HG02763 (cell line): ENCODE measurements at regions not wholly inside any gene's neighbourhood (a gene's known extent, or its start where the extent isn't known, plus 50 kb on each side); places are given as distances from the start of the nearest gene placed in this dataset.
"Not testable (repeated sequence)": the region's sequence is repeated elsewhere in the genome, so short reads cannot be mapped to it uniquely, and the experiment has no call there.

Experiments
- ATAC-seq: cut with Tn5 transposase; IDR thresholded peaks from one replicate; pipeline ENCODE4 v1.9.1; 2021; ENCODE audit warnings: mild to moderate bottlenecking, moderate library complexity; ENCODE audit not compliant: unreplicated experiment

DNA sequence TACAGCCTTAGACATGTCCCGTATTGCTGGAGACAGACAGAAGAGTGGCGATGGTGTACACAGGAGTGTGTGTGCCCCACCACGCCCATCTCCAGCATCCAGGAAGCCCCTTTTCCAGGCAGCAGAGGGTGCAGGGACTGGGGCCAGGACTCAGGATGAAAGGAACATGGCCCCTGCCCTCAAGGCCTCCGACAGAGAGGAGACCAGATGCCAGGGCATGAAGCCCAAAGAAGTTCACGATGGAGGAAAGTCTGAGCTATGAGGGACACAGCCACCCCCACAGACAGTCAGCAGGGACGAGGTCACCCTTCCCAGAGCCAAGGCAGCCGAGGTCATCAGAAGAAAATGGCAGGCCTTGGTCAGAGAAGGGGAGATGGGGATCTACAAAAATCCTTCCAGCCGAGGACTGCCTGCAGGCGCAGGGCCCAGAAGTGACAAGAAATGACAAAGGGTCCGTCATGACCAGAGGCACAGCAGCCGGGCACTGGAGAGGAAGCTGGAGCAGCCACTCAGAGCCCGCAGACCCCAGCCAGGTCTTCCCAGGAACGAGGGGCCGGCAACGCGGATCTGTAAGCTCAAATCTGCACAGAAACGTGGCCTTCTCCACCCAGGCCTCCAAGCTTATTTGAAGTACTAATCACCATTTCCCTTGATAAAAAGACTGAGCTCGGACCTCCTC lies 78.7 kb upstream of the PPP2R2D start:
- ATAC-seq, result no peak

DNA sequence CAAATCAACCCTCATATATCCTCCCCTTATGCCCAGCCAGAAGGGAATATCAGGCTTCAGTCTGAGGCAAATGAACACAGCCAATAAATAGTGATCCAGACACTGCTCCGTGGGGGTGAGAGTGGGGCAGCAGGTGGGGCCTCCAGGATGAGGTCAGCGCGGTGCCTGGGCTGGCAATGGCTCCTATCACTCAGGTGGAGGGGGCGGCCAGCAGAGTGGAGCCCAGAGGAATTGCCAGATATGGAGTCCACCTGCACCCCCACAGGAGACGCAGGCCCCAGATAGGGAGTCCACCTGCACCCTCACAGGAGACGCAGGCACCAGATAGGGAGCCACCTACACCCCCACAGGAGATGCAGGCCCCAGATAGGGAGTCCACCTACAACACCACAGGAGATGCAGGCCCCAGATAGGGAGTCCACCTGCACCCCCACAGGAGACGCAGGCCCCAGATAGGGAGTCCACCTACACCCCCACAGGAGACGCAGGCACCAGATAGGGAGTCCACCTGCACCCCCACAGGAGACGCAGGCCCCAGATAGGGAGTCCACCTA lies 78.0 kb upstream of the PPP2R2D start:
- ATAC-seq, result no peak

DNA sequence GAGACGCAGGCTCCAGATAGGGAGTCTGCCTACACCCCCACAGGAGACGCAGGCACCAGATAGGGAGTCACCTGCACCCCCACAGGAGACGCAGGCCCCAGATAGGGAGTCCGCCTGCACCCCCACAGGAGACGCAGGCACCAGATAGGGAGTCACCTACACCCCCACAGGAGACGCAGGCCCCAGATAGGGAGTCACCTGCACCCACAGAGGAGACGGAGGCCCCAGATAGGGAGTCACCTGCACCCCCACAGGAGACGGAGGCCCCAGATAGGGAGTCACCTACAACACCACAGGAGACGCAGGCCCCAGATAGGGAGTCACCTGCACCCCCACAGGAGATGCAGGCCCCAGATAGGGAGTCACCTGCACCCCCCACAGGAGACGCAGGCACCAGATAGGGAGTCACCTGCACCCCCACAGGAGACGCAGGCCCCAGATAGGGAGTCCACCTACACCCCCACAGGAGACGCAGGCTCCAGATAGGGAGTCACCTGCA lies 77.2 kb upstream of the PPP2R2D start:
- not testable (repeated sequence) for ATAC-seq

DNA sequence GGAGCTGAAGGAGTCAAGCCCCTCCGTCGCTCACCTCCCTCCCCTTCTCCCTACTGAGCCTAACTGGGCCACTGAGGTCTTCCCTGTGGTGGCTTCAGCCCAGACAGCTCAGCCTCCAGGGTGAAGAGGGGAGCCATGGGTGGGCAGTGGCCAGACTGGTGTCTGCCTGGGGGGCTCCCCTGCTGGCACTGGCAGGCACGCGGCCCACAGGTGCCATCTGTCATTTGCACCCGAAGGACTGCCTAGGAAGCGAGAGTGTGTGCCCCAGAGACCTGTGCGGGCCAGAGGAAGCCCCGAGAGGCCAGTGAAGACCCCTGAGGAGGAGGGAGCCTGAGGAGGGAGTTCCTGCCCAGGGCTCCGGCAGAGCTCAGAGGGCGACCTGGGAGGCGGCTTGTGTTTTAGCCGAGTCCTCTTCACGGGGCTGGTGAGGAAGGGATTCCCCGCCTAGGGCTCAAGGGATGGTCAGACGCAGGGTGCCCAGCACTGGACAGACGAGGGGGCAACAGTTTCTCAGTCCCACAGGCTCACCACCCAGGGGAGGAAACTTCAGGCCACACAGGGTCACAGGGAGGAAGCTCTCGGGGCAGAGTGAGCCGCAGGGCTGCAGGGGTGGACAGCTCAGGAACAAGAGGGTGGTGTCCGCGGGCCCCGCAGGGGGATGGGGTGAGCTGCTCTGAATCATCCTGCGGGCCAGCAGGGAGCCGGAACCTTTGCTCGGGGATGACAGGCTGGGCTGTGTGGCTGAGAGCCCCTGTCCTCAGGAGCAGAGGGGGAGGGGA lies 76.2 kb upstream of the PPP2R2D start:
- ATAC-seq, result no peak

- ATAC-seq, result no peak
These were observed 75.5 kb upstream of the PPP2R2D start for GRCh38 chr10:131825150-131825848.

- no peak for ATAC-seq
These were observed 74.7 kb upstream of the PPP2R2D start for GRCh38 chr10:131825960-131826650.

- no peak for ATAC-seq
These were observed 71.5 kb upstream of the PPP2R2D start for GRCh38 chr10:131829156-131829930.

GRCh38 chr10:131830446-131831130 lies 70.2 kb upstream of the PPP2R2D start:
- ATAC-seq, result no peak

DNA sequence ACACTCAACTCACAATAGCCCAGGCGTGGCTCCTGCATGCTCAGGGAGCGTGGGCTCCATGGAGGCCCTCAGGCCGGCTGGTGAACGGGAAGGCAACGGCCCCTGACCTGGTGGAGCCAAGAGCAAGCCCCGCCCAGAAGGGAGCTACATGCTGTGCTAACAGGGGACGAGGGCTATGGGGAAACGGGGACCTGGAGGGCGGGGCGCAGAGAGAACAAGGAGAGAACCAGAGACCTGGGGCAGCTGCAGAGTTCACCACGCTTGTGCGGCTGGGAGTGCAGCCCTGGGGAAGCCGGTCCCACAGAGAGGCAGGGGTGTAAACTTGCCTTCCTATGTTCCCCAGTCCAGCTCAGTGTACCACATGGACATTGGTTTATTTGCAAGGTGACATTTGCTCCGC lies 69.2 kb upstream of the PPP2R2D start:
- no peak for ATAC-seq

DNA sequence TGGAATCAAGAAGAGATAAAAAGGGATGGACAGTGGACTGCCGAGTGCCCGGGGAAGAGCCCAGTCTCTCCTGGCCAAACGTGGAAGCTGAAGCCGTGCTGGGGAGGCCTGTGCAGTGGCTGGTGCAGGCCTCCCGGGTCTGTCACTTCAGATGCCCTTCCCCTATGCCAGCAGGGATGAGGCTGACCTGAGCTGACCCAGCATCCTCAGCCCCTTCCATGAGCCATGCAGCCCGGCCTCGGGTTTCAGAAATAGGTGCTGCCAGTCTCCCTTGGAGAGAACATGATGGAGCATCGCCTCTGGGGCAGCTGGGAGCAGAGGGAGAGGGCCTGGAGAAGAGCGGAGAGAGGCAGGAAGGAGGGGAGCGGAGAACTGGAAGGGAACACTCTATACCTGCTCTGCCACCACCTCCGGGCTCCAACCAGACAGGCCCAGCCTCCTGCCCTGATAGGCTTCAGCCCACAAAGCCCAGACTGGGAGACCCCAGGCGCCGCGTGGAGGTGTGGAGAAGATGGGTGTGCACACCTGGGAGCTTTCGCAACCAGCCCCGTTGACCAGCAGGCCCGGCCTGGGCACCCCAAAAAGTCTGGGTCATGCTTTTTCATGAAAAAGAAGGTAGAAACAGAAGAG lies 68.6 kb upstream of the PPP2R2D start:
- ATAC-seq, result no peak

DNA sequence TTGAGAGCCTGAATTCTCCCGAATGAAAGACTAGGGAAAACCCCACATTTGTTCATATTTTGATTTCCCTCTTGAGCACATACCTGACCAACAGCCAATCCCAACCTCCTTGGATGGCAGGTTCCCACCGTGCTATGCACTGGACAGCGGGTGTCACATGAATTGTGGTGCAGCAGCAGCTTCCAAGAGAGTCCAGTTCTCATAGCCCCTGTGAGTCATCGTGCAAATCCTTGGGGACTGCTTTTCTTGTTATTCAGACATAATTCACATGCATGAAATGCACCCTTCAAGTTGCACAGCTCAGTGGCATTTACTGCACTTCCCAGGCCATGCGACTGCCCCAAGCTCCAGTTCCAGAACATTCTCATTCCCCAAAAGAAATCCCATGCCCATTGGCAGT lies 67.8 kb upstream of the PPP2R2D start:
- ATAC-seq, result no peak

DNA sequence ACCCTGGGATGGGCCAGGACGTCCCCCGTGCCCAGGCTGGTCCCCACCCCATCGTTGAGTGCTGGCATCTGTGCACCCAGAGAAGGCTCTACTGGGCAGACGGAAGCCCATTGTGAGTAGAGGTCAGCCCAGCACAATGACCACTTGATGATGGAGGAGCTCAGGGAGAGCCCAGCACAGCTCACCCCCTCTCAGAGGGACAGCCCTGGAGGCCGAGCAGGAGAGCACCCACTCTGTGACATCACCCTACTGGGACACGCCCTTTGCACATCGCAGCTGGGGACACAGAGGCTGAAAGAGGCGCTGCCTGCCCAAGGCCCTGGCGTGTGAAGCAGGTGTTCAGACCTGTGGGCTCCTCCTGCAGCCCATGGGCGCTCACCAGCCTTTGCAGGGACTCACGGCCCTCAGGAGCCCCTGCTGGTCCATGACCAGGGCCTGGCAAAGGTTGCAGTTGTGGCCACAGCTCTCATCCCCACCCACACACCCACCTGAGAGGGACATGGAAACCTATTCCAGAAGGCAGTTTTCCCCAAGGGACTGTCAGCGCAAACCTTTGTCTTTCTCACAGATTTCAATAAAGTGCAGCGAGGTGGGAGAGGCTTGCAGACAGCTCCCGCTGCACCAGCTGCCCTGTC lies 67.2 kb upstream of the PPP2R2D start:
- no peak for ATAC-seq

- ATAC-seq, result no peak
These were observed 66.5 kb upstream of the PPP2R2D start for GRCh38 chr10:131834152-131834810.

DNA sequence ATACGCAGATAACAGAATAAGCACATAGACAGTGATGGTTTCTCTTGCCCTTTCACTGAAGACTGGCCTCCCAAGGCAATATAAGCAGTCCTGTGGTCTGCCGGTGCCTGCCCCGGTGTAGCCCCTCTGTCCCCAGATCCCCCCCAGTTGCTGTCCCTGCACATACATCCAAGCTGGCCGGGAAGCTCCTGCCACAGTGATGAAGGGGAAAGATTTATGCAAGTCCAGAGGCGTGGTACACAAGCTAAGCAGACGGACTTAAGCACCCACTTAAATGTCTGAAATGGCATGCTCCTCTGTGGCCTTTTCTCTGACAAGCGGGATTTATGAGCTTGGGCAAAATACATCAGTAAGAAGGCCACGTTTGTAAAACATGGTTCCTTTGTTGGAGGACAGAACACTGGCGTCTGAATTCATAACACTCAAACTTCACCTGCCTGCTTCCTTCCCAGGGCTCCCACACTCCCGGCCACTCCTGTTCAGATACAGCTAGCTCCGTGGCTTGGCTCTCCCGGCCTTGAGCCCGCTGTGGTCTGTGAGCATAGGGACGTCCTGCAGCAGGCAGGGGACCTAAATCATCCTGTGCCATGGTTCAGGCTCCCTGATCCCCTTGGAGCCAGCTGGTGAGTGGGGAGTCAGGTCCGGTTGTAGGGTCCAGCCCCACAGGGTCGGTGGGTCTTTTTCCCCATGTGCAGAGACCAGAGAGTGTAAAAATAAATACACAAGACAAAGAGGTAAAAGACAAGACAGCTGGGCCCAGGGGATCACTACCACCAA lies 61.7 kb upstream of the PPP2R2D start:
- no peak for ATAC-seq

- ATAC-seq, result not testable (repeated sequence)
These were observed 60.7 kb upstream of the PPP2R2D start for GRCh38 chr10:131839880-131840787.

DNA sequence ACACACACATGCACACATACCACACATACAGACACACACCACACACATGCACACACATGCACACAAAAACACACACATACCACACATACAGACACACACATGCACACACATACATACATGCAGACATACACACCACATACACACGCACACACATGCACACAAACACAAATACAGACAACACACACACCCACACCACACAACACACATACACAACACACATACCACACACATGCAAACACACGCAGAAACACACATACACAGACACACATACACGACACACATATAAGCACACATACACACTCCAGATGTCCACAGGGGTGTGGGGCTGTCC lies 60.1 kb upstream of the PPP2R2D start:
- ATAC-seq, result no peak
